ENCODE measurements at regions not wholly inside any gene's neighbourhood (a gene's known extent, or its start where the extent isn't known, plus 50 kb on each side); places are given as distances from the start of the nearest gene placed in this dataset.

DNA sequence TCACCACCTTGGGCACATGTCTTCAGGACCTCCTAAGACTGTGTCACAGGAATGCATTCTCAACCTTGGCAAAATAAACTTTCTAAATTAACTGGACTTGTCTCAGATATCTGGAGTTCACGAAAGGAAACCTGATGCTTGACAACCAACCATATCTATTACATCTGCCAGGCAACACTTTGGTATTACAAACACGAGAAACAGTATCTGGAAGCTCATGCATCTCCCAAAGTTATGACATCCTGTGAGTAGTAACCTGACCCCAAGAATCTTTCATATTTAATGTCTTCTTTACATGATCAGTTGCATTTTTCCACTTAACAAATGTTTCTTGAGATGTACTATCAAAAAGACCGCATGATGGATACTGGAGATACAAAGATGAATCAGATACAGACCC lies 465.3 kb upstream of the AGTR1 start:
- TF ChIP-seq POLR2A (IDR thresholded peaks at IDR 0.05), result no peak
- intact Hi-C loops (cut with DNase I), result loop anchor here in 1 of 10 donors (10.0 kb wide), 1 partner anchor 62 kb away; no protein-coding TSS in a partner anchor

GRCh38 chr3:148233403-148233802 lies 464.3 kb upstream of the AGTR1 start:
- no peaks in the 10 kb centered on the region for H3K36me3 ChIP-seq
- H3K27ac ChIP-seq, result no peak overlapping the region
- no peaks in the 10 kb centered on the region for H3K9me3 ChIP-seq
- no peaks in the 10 kb centered on the region for H3K4me1 ChIP-seq
- H3K4me3 ChIP-seq, result no peak overlapping the region
- no peak for DNase-seq
- TF ChIP-seq POLR2A (IDR thresholded peaks at IDR 0.05) (no peak), CTCF (IDR thresholded peaks at IDR 0.05) (no peak)
- 49 to 83% (median 64%) methylated on average over 1 of the region's 1 CpG for WGBS, 4 donors
- no peak for ATAC-seq
- intact Hi-C loops (cut with DNase I), result loop anchor here in 1 of 10 donors (10.0 kb wide), 1 partner anchor 61 kb away; no protein-coding TSS in a partner anchor
- H3K27me3 ChIP-seq, result peaks cover 0 to 4% (median 0%) of the 10 kb centered on the region in 9 donors

More for the DNA sequence above, 465.3 kb upstream of the AGTR1 start:
- DNase-seq, result no peak
- H3K27ac ChIP-seq, result no peak overlapping the region
- no peaks in the 10 kb centered on the region for H3K27me3 ChIP-seq
- no peaks in the 10 kb centered on the region for H3K36me3 ChIP-seq
- 76 to 85% (median 82%) methylated on average over 3 of the region's 3 CpGs for WGBS, 4 donors
- H3K9me3 ChIP-seq, result no peaks in the 10 kb centered on the region
- no peaks in the 10 kb centered on the region for H3K4me1 ChIP-seq
- H3K4me3 ChIP-seq, result no peak overlapping the region
- ATAC-seq, result no peak

DNA sequence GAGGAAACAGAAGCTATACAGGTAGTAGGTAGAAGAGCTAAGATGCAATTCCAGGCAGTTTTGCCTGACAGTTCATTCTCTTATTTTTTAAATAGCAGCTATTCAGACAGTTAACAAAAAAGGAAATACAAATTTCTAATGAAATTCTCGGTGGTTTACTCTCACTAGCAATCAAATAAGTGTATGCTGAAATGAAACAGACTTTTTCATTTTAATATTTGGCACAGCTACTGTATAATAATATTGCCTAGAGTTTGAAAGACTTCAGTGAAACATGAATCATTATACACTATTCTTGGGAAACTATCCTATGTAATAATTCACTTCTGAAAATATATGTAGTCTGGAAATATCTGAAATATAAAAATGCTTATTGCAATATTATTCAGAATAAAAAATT lies 463.2 kb upstream of the AGTR1 start:
- H3K27ac ChIP-seq, result no peak overlapping the region
- H3K4me1 ChIP-seq, result no peaks in the 10 kb centered on the region
- ATAC-seq (no peak), DNase-seq (no peak)
- 20 to 29% (median 26%) methylated on average over 1 of the region's 1 CpG for WGBS, 4 donors
- intact Hi-C loops (cut with DNase I), result loop anchor here in 1 of 10 donors (10.0 kb wide), 1 partner anchor 60 kb away; no protein-coding TSS in a partner anchor
- no peaks in the 10 kb centered on the region for H3K9me3 ChIP-seq
- H3K36me3 ChIP-seq, result no peaks in the 10 kb centered on the region
- H3K4me3 ChIP-seq, result no peak overlapping the region
- H3K27me3 ChIP-seq, result peaks cover 0 to 4% (median 0%) of the 10 kb centered on the region in 9 donors
- no peak for TF ChIP-seq CTCF (IDR thresholded peaks at IDR 0.05)
- no peak for TF ChIP-seq POLR2A (IDR thresholded peaks at IDR 0.05)

- intact Hi-C loops (cut with DNase I), result loop anchor here in 1 of 10 donors (10.0 kb wide), 1 partner anchor 59 kb away; no protein-coding TSS in a partner anchor
- no peaks in the 10 kb centered on the region for H3K36me3 ChIP-seq
- 78 to 85% (median 81%) methylated on average over 3 of the region's 3 CpGs for WGBS, 4 donors
- H3K27ac ChIP-seq, result no peak overlapping the region
- H3K27me3 ChIP-seq, result peaks cover 0 to 4% (median 0%) of the 10 kb centered on the region in 9 donors
- H3K4me1 ChIP-seq, result no peaks in the 10 kb centered on the region
- no peak overlapping the region for H3K4me3 ChIP-seq
- no peak for ATAC-seq
- H3K9me3 ChIP-seq, result no peaks in the 10 kb centered on the region
- no peak for TF ChIP-seq POLR2A (IDR thresholded peaks at IDR 0.05)
- no peak for TF ChIP-seq CTCF (IDR thresholded peaks at IDR 0.05)
- DNase-seq, result no peak
Measured at GRCh38 chr3:148235566-148235965, 462.1 kb upstream of the AGTR1 start.

- intact Hi-C loops (cut with DNase I), result loop anchor here in 1 of 10 donors (10.0 kb wide), 1 partner anchor 56 kb away; no protein-coding TSS in a partner anchor
- Histone ChIP-seq H3K4me3 (no peak overlapping the region), H3K4me1 (no peaks in the 10 kb centered on the region), H3K27me3 (peaks cover 0 to 4% (median 0%) of the 10 kb centered on the region in 9 donors), H3K36me3 (no peaks in the 10 kb centered on the region), H3K27ac (no peak overlapping the region), H3K9me3 (no peaks in the 10 kb centered on the region)
- WGBS, 4 donors, result 63 to 92% (median 78%) methylated on average over 1 of the region's 1 CpG
- no peak for DNase-seq
- ATAC-seq, result no peak
- no peak for TF ChIP-seq POLR2A (IDR thresholded peaks at IDR 0.05)
Measured at GRCh38 chr3:148238421-148238821, 459.3 kb upstream of the AGTR1 start.
